Right ventricle myocardium superior (tissue), 1 donor: ENCODE measurements at regions not wholly inside any gene's neighbourhood (a gene's known extent, or its start where the extent isn't known, plus 50 kb on each side); places are given as distances from the start of the nearest gene placed in this dataset.
"Not testable (repeated sequence)": the region's sequence is repeated elsewhere in the genome, so short reads cannot be mapped to it uniquely, and the experiment has no call there.

Experiments used
- ATAC-seq: fragments of 200-7000 bp; cut with Tn5 transposase; one replicate; pipeline ENCODE4 v1.9.1; 2020; ENCODE audit warnings: mild to moderate bottlenecking; ENCODE audit not compliant: poor library complexity
- DNase-seq: peaks from one replicate; pipeline ENCODE4 v3.0.0-alpha.2; 2020
- intact Hi-C: fragments of 100-400 bp; cut with DNase I; formaldehyde crosslinking; loops from one replicate; pipeline ENCODE4 v1.11.2; 2022
- donor health status: DM: no; HTN: yes; CAD: no; lungs with severe emphysema.

- DNase-seq (no peak), ATAC-seq (no peak)
- intact Hi-C loops = no loop called here
These were observed 1643.5 kb downstream of the TP53TG3F start for GRCh38 chr16:35102780-35103403.

- ATAC-seq, intact Hi-C loops, DNase-seq: not testable (repeated sequence)
These were observed 1652.4 kb downstream of the TP53TG3F start for GRCh38 chr16:35111772-35112171.

GRCh38 chr16:35131429-35131828, 1672.0 kb downstream of the TP53TG3F start:
- ATAC-seq = no peak
- no peak for DNase-seq
- intact Hi-C loops = no loop called here

- intact Hi-C loops = no loop called here
- DNase-seq = no peak
- ATAC-seq = no peak
These were observed 1675.1 kb downstream of the TP53TG3F start for GRCh38 chr16:35134471-35134870.

GRCh38 chr16:35140293-35140986, 1681.0 kb downstream of the TP53TG3F start:
- intact Hi-C loops = no loop called here
- ATAC-seq = no peak
- DNase-seq = no peak

GRCh38 chr16:35141303-35141702, 1681.9 kb downstream of the TP53TG3F start:
- intact Hi-C loops = no loop called here

GRCh38 chr16:35142147-35142808, 1682.9 kb downstream of the TP53TG3F start:
- intact Hi-C loops = no loop called here
- ATAC-seq (no peak), DNase-seq (peak; percentile 20)

More at GRCh38 chr16:35141303-35141702, 1681.9 kb downstream of the TP53TG3F start:
- DNase-seq = no peak
- ATAC-seq = no peak

- peak; percentile 24 for DNase-seq
- no peak for ATAC-seq
- intact Hi-C loops = no loop called here
These were observed 1683.4 kb downstream of the TP53TG3F start for GRCh38 chr16:35142809-35143192.

- DNase-seq (peak; percentile 9), ATAC-seq (no peak)
- intact Hi-C loops = no loop called here
These were observed 1685.0 kb downstream of the TP53TG3F start for GRCh38 chr16:35144212-35144932.

GRCh38 chr16:35146031-35146710, 1686.8 kb downstream of the TP53TG3F start:
- DNase-seq (peak; percentile 34), ATAC-seq (no peak)
- intact Hi-C loops = no loop called here

GRCh38 chr16:35146723-35147458, 1687.5 kb downstream of the TP53TG3F start:
- DNase-seq (peak; percentile 4), ATAC-seq (no peak)
- intact Hi-C loops = no loop called here

GRCh38 chr16:35147556-35148504, 1688.4 kb downstream of the TP53TG3F start:
- ATAC-seq = no peak

GRCh38 chr16:35148748-35149147, 1689.3 kb downstream of the TP53TG3F start:
- intact Hi-C loops = no loop called here
- DNase-seq (no peak), ATAC-seq (no peak)

More at GRCh38 chr16:35147556-35148504, 1688.4 kb downstream of the TP53TG3F start:
- intact Hi-C loops = no loop called here
- no peak for DNase-seq

- intact Hi-C loops = no loop called here
- DNase-seq (no peak), ATAC-seq (no peak)
These were observed 1690.1 kb downstream of the TP53TG3F start for GRCh38 chr16:35149550-35149949.

GRCh38 chr16:35150805-35151312, 1691.4 kb downstream of the TP53TG3F start:
- intact Hi-C loops = no loop called here
- DNase-seq (peak; percentile 5), ATAC-seq (no peak)

- intact Hi-C loops = no loop called here
- DNase-seq = no peak
- no peak for ATAC-seq
These were observed 1692.7 kb downstream of the TP53TG3F start for GRCh38 chr16:35152067-35152627.

GRCh38 chr16:35154627-35155026, 1695.2 kb downstream of the TP53TG3F start:
- ATAC-seq (no peak), DNase-seq (no peak)
- intact Hi-C loops = no loop called here
